Osteoblast (primary cell): ENCODE measurements at regions not wholly inside any gene's neighbourhood (a gene's known extent, or its start where the extent isn't known, plus 50 kb on each side); places are given as distances from the start of the nearest gene placed in this dataset.
"Not testable (repeated sequence)": the region's sequence is repeated elsewhere in the genome, so short reads cannot be mapped to it uniquely, and the experiment has no call there.

Experiments used
- DNase-seq: peaks from one replicate; pipeline ENCODE4 v3.0.0; 2011; ENCODE audit warnings: low spot score, mixed read lengths; ENCODE audit not compliant: insufficient read length; ENCODE audit errors: missing footprints
- H2AFZ ChIP-seq: 2 replicates; pipeline ENCODE4 v1.6.0; 2011; ENCODE audit warnings: mild to moderate bottlenecking, low read length
- H3K27ac ChIP-seq: 2 replicates; pipeline ENCODE4 v1.5.1; 2011; ENCODE audit warnings: mild to moderate bottlenecking, low read depth, low read length, moderate library complexity
- H3K27me3 ChIP-seq: 2 replicates; pipeline ENCODE4 v1.6.0; 2012; ENCODE audit warnings: mild to moderate bottlenecking, control low read depth, inconsistent platforms, low read length, moderate library complexity; ENCODE audit not compliant: insufficient read depth
- H3K36me3 ChIP-seq: 2 replicates; pipeline ENCODE4 v1.5.1; 2011; ENCODE audit warnings: mild to moderate bottlenecking, low read length, control low read depth, moderate library complexity; ENCODE audit not compliant: insufficient read depth
- H3K4me1 ChIP-seq: 2 replicates; pipeline ENCODE4 v1.5.1; 2011; ENCODE audit warnings: mild to moderate bottlenecking, low read length, control low read depth, moderate library complexity; ENCODE audit not compliant: insufficient read depth
- H3K4me2 ChIP-seq: 2 replicates; pipeline ENCODE4 v1.6.0; 2011; ENCODE audit warnings: mild to moderate bottlenecking, low read length; ENCODE audit not compliant: insufficient read depth
- H3K4me3 ChIP-seq: fragments of 200-600 bp; sonication (generic); 3 replicates; pipeline ENCODE4 v1.5.1; 2012; ENCODE audit warnings: mild to moderate bottlenecking, low read length, inconsistent platforms; ENCODE audit not compliant: insufficient read depth
- H3K79me2 ChIP-seq: 2 replicates; pipeline ENCODE4 v1.6.0; 2012; ENCODE audit warnings: mild to moderate bottlenecking, low read length, control low read depth, inconsistent platforms; ENCODE audit not compliant: insufficient read depth
- H3K9me3 ChIP-seq: 2 replicates; pipeline ENCODE4 v1.5.1; 2011; ENCODE audit warnings: low read depth, low read length, control low read depth
- H4K20me1 ChIP-seq: 2 replicates; pipeline ENCODE4 v1.6.0; 2012; ENCODE audit warnings: mild to moderate bottlenecking, low read length, control low read depth; ENCODE audit not compliant: insufficient read depth
- TF ChIP-seq, protein P1 (sequence below): IDR thresholded peaks from 2 replicates; pipeline ENCODE4 v1.5.1; 2011; ENCODE audit warnings: mild to moderate bottlenecking, low read depth, low read length, moderate library complexity; ENCODE audit errors: extremely low read depth

DNA sequence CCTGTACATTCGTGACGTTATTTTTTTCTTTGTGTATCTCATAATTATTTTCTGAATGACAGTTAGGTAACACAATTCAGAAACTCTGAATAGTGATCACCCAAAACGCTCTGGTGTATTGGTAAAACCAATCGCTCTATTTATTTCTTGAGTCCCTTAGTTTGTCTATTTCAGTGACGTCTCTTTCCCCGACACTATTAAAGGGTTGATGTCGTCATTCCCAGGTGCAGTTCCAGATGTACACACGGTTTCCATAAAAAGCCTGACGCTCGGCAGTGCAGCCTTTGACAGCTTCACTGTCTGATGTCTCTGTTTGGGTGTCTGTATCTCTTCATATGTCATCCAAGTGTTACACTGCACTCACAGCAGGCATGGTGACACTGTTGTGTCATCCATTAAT is 701.4 kb downstream of the TMEM121 start:
- Histone ChIP-seq H3K79me2 (no peaks in the 10 kb centered on the region), H4K20me1 (no peaks in the 10 kb centered on the region), H3K27ac (no peak overlapping the region), H3K4me1 (no peaks in the 10 kb centered on the region), H2AFZ (no peak overlapping the region), H3K27me3 (no peaks in the 10 kb centered on the region), H3K36me3 (no peaks in the 10 kb centered on the region), H3K9me3 (no peaks in the 10 kb centered on the region), H3K4me3 (no peak overlapping the region), H3K4me2 (no peak overlapping the region)
- TF ChIP-seq, protein P1, sequence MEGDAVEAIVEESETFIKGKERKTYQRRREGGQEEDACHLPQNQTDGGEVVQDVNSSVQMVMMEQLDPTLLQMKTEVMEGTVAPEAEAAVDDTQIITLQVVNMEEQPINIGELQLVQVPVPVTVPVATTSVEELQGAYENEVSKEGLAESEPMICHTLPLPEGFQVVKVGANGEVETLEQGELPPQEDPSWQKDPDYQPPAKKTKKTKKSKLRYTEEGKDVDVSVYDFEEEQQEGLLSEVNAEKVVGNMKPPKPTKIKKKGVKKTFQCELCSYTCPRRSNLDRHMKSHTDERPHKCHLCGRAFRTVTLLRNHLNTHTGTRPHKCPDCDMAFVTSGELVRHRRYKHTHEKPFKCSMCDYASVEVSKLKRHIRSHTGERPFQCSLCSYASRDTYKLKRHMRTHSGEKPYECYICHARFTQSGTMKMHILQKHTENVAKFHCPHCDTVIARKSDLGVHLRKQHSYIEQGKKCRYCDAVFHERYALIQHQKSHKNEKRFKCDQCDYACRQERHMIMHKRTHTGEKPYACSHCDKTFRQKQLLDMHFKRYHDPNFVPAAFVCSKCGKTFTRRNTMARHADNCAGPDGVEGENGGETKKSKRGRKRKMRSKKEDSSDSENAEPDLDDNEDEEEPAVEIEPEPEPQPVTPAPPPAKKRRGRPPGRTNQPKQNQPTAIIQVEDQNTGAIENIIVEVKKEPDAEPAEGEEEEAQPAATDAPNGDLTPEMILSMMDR: no peak
- DNase-seq: no peak

DNA sequence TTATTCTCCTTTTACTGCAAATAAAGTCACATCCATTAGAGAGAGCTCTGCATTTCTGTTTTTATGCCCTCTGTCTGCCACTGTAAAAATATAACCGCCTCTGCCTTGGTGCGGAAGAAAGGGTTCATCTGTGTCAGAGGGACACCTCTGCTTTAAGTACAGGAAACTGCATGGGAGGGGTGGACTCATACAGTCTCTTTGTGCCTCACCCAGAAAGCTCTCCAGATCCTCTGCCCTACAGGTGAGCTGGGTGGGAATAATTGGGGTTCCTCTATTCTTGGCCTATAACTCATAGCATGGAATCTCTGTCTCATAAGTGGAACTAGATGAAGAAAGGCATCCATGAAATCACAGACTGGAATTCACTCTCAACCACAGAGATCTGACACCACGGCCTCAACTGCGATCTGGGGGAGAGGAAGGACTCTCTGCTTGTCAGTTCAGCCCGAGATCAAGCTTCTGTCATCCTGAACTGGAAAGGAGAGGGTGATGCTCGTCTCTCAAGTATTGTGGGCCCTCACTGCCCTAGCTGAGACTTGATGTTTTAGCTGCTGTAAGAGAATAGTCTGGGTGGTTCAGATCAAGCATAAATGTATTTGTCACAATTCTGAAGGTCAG is 702.3 kb downstream of the TMEM121 start:
- Histone ChIP-seq H3K4me3 (no peak overlapping the region), H2AFZ (no peak overlapping the region), H3K27ac (no peak overlapping the region), H4K20me1 (no peaks in the 10 kb centered on the region), H3K4me2 (no peak overlapping the region), H3K27me3 (no peaks in the 10 kb centered on the region), H3K9me3 (no peaks in the 10 kb centered on the region), H3K4me1 (no peaks in the 10 kb centered on the region), H3K79me2 (no peaks in the 10 kb centered on the region), H3K36me3 (no peaks in the 10 kb centered on the region)
- TF ChIP-seq, protein P1: no peak
- DNase-seq: no peak

DNA sequence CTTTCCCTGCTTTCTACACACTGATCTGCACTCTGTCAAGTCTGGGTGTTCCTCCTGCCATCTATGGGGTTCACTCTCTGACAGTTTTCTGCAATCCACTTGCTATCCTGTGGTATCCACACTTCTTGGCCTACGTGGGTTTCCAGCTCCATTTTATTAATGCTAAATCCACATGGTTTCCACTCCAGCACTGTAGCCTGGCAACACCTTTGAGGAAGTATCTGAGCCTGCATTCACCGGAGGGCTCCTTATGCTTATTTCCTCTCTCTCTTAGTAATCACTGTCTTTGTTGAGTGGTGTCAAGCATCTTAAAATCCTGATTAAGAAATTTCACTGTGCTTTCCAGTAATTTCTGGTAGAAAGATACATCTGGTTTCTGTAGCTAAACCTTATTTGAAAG is 703.7 kb downstream of the TMEM121 start:
- Histone ChIP-seq H3K4me1 (no peaks in the 10 kb centered on the region), H3K79me2 (no peaks in the 10 kb centered on the region)

DNA sequence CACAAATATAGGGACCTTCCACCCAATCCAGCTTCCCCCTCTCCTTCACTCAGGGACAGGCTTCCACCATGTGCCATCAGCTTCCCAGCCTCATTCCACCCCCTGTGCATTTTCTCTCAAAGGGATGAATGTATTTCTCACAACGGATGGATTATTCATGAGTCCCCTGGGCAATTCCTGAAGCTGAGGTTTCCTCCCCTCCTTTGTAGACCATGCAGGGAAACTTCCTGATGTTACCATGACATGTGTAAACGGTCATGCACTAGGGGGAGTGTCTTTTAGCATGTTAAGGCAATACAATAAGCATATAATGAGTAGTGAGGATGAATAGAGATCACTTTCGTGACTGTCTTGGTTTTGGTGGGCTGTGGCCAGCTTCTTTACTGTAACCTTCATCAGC is 706.8 kb downstream of the TMEM121 start:
- H3K4me2 ChIP-seq, H2AFZ ChIP-seq, H3K79me2 ChIP-seq, H3K27me3 ChIP-seq, H3K4me1 ChIP-seq, H3K9me3 ChIP-seq, DNase-seq, H3K36me3 ChIP-seq, H3K27ac ChIP-seq, H3K4me3 ChIP-seq, H4K20me1 ChIP-seq: not testable (repeated sequence)

More for the DNA sequence above, 703.7 kb downstream of the TMEM121 start:
- Histone ChIP-seq H3K36me3 (no peaks in the 10 kb centered on the region), H3K27ac (no peak overlapping the region), H4K20me1 (no peaks in the 10 kb centered on the region), H3K4me3 (no peak overlapping the region), H3K4me2 (no peak overlapping the region), H3K9me3 (no peaks in the 10 kb centered on the region), H3K27me3 (no peaks in the 10 kb centered on the region), H2AFZ (no peak overlapping the region)
- no peak for DNase-seq
- TF ChIP-seq, protein P1: no peak

DNA sequence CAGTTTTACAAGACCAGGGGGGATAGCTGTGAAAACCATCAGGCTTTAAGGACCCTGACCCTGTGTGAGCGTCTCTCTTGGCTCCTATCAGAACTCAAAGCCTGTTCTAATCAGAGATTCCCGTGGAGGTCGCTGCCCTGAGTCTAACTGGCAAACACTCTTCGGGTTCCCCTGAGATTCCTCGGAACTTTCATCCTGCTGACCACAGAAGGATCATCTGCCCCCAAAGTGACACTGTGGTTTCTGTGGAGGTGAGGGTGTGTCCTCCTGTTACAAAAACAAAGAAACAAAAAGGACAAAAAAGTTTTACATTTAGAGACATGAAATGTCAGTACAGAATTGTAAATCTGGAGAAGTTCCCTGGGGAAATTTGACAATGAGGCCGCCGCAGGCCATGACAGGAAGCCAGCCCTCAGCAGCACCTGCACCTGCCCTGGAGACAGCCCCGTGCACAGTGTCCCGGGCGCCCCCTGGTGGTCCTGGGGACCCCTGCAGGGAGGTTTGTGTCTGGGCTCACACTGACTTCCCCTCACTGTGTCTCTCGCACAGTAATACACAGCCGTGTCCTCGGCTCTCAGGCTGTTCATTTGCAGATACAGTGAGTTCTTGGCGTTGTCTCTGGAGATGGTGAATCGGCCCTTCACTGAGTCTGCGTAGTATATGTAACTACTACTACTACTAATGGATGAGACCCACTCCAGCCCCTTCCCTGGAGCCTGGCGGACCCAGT is 708.3 kb downstream of the TMEM121 start:
- not testable (repeated sequence) for H3K79me2 ChIP-seq

More for the DNA sequence above, 708.3 kb downstream of the TMEM121 start:
- not testable (repeated sequence) for H3K9me3 ChIP-seq, H2AFZ ChIP-seq, H4K20me1 ChIP-seq, H3K4me1 ChIP-seq, DNase-seq, H3K4me3 ChIP-seq, H3K27me3 ChIP-seq, H3K27ac ChIP-seq, H3K4me2 ChIP-seq, H3K36me3 ChIP-seq
